ENCODE measurements at regions not wholly inside any gene's neighbourhood (a gene's known extent, or its start where the extent isn't known, plus 50 kb on each side); places are given as distances from the start of the nearest gene placed in this dataset.
A peak's percentile ranks its signal among the peaks of the same experiment; 100 is the strongest.

DNA sequence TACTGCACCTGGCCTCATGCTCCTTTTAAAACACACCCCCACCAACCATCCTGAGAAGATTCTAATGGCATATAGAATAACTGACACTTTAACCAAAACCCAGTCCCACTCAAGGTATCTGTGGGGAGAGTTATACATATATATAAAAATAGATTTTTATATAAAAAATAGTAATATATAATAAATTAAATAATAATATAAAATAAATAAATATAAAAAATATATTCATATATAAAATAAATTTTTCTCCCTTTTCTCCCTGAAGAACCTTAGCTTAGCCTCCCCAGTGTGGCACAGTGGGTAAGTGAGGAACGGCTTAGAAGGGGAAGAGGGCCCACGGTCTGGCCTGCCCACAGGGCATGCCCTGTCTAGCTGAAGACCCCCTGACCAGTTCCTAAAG is 51.1 kb upstream of the SSBP2 start:
- no peaks in the 10 kb centered on the region for H3K79me2 ChIP-seq
- no peaks in the 10 kb centered on the region for H3K9me3 ChIP-seq (ENCODE audit: control insufficient read depth, low read length)
- TF ChIP-seq, protein P1, sequence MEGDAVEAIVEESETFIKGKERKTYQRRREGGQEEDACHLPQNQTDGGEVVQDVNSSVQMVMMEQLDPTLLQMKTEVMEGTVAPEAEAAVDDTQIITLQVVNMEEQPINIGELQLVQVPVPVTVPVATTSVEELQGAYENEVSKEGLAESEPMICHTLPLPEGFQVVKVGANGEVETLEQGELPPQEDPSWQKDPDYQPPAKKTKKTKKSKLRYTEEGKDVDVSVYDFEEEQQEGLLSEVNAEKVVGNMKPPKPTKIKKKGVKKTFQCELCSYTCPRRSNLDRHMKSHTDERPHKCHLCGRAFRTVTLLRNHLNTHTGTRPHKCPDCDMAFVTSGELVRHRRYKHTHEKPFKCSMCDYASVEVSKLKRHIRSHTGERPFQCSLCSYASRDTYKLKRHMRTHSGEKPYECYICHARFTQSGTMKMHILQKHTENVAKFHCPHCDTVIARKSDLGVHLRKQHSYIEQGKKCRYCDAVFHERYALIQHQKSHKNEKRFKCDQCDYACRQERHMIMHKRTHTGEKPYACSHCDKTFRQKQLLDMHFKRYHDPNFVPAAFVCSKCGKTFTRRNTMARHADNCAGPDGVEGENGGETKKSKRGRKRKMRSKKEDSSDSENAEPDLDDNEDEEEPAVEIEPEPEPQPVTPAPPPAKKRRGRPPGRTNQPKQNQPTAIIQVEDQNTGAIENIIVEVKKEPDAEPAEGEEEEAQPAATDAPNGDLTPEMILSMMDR (IDR thresholded peaks at IDR 0.05), result no peak
- H3K36me3 ChIP-seq (ENCODE audit: control insufficient read depth, insufficient read depth, low read length), result no peaks in the 10 kb centered on the region
- H3K4me3 ChIP-seq (ENCODE audit: low read depth, low read length), result no peak overlapping the region
- no peaks in the 10 kb centered on the region for H3K27me3 ChIP-seq (ENCODE audit: control insufficient read depth, insufficient read depth, low read length)
- no peak overlapping the region for H3K9ac ChIP-seq
- H3K4me2 ChIP-seq (ENCODE audit: low read length), result no peak overlapping the region
- no peak overlapping the region for H2AFZ ChIP-seq
- peaks cover 6% of the 10 kb centered on the region for H3K4me1 ChIP-seq
- H3K27ac ChIP-seq, result no peak overlapping the region

DNA sequence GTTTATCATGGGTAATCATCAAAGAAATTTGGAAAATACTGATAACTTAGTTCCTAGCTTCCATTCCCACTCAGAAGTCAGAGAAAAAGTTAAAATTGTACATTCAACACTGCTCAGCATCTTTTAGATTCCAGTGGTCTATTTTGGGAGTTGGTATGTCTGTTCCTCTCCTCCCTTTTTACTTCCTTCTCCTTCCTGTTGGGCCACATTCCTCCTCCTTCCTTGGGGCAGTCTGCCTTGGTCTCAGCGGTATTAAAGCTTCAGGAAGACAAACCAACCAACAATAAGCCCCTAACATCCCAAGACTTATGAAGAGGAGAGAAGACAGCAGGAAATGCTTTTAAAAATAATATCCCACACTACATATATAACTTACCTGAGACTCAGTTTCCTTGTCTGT is 49.9 kb upstream of the SSBP2 start:
- H3K4me1 ChIP-seq, result peaks cover 6% of the 10 kb centered on the region
- H3K9ac ChIP-seq, result no peak overlapping the region
- H3K4me3 ChIP-seq (ENCODE audit: low read depth, low read length), result no peak overlapping the region
- H3K27me3 ChIP-seq (ENCODE audit: control insufficient read depth, insufficient read depth, low read length), result no peaks in the 10 kb centered on the region
- no peaks in the 10 kb centered on the region for H3K79me2 ChIP-seq
- no peaks in the 10 kb centered on the region for H3K36me3 ChIP-seq (ENCODE audit: control insufficient read depth, insufficient read depth, low read length)
- H3K9me3 ChIP-seq (ENCODE audit: control insufficient read depth, low read length), result no peaks in the 10 kb centered on the region
- no peak overlapping the region for H3K4me2 ChIP-seq (ENCODE audit: low read length)
- no peak overlapping the region for H3K27ac ChIP-seq
- TF ChIP-seq, protein P1 (IDR thresholded peaks at IDR 0.05), result no peak
- peak overlapping the region; percentile 20 for H2AFZ ChIP-seq

Measured in parathyroid adenoma (tissue), 2 donors.